Activated CD8-positive, alpha-beta memory T cell treated with anti-CD3 and anti-CD28 coated beads, Interleukin-2, amount 50 U/mL, for 1 hour (primary cell): ENCODE measurements at regions not wholly inside any gene's neighbourhood (a gene's known extent, or its start where the extent isn't known, plus 50 kb on each side); places are given as distances from the start of the nearest gene placed in this dataset.
"Not testable (repeated sequence)": the region's sequence is repeated elsewhere in the genome, so short reads cannot be mapped to it uniquely, and the experiment has no call there.

Experiments
- DNase-seq: peaks from one replicate; pipeline ENCODE4 v3.0.0-alpha.2; 2020; ENCODE audit errors: extremely low read depth

- no peak for DNase-seq
Measured at GRCh38 chr6:79810185-79810705, 137.1 kb downstream of the ELOVL4 start.

DNA sequence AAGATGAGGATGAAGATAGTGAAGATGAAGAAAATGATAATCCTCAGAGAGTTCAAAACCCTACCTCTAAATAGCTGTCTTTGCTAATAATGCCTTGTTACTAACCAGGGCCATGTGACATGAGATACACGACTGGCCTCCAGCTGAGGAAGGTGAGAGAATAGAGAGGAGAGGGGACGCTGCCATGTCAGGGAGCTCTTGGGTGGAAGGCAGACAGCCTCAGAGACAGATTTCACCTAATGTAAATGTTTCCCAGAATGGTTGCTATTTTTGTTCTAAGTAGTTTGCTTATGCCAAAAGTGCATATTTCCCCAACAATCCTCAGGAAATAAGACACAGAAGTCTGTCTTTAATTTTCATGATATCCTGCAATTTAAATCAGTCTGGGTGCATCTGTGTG, 138.4 kb downstream of the ELOVL4 start:
- DNase-seq = no peak

- DNase-seq = not testable (repeated sequence)
Measured at GRCh38 chr6:79806661-79807060, 140.7 kb downstream of the ELOVL4 start.

GRCh38 chr6:79804732-79805131, 142.6 kb downstream of the ELOVL4 start:
- DNase-seq = no peak

DNA sequence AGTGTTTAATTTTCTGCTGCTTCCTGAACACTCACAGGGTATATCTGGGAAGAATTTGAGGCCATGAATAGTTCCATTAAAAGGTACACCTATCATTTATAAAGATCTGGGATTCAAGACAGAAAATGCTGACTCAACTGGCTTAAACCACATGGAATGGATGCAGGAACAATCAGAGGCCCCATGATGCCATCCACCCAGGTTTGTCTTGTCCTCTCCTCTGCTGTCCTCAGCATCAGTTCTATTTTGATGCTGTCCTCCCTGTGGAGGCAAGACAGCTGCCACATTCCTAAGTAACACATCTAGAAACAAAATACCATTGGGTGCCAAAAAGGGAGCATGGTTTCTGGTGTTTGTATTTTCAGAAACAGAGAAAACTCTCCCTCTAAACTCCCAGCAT, 143.4 kb downstream of the ELOVL4 start:
- no peak for DNase-seq

- DNase-seq = no peak
Measured at GRCh38 chr6:79802657-79803300, 144.6 kb downstream of the ELOVL4 start.

DNA sequence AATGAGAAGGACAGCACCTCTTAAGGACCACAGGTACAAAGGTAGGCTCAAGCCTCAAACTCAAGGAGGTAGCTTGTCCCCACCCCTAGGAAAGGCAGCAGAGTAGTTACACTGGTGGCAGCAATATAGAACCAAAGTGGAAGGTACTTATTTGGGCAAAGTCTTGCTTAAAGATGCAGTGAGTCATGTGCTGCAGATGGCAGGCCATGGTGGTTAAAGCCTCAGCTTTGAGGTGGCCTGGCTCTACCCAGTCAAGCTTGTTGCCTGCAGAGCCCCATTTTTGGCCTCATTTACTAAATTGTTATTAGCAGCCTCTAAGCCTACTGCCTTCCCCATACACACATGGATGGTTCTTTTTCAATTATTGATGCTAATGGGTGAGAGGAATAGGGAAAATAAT, 146.0 kb downstream of the ELOVL4 start:
- DNase-seq = no peak

- DNase-seq = no peak
Measured at GRCh38 chr6:79798841-79799240, 148.5 kb downstream of the ELOVL4 start.

DNA sequence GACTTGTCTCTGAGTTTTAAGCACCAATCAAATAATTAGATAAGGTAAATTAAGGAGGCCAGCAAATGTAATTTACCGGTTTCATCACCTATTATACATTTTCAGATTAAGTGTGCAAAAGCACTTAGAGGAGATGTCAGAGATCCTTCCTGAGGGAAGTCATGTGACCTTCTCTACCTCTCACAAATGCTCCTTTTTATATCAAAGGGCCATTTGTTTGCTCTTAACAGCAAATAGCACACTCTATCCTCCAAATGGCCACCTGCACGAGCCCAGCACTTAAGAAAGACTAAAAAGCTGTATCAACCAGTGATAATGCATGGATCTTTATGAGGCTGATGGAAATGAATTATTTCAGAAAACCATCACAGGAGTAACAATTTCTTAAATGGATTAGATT, 149.4 kb downstream of the ELOVL4 start:
- no peak for DNase-seq

GRCh38 chr6:79797163-79797764, 150.1 kb downstream of the ELOVL4 start:
- DNase-seq = no peak

GRCh38 chr6:79796197-79796596, 151.2 kb downstream of the ELOVL4 start:
- DNase-seq = no peak

GRCh38 chr6:79789896-79790295, 157.5 kb downstream of the ELOVL4 start:
- no peak for DNase-seq

- no peak for DNase-seq
Measured at GRCh38 chr6:79788756-79789155, 157.6 kb downstream of the SH3BGRL2 start.

- DNase-seq = no peak
Measured at GRCh38 chr6:79787626-79788025, 156.5 kb downstream of the SH3BGRL2 start.

DNA sequence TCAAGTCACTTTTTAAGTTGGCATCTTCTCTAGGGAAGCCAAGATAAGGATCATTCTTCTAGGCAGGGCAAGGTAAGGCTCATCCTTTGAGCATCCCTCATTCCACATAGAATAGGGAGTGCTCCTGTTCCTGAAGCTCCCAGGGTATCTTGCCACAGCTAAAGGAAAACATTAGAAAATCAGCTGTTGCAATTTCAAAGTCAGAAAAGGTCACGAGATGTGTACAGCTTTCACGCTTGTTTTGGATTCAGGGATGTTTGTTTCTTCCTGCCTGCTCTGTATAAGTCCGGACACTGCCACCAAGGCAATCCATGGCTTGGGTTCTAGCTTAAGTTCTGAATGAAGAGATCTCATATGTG, 153.2 kb downstream of the SH3BGRL2 start:
- DNase-seq = no peak

- no peak for DNase-seq
Measured at GRCh38 chr6:79783670-79784394, 152.7 kb downstream of the SH3BGRL2 start.

DNA sequence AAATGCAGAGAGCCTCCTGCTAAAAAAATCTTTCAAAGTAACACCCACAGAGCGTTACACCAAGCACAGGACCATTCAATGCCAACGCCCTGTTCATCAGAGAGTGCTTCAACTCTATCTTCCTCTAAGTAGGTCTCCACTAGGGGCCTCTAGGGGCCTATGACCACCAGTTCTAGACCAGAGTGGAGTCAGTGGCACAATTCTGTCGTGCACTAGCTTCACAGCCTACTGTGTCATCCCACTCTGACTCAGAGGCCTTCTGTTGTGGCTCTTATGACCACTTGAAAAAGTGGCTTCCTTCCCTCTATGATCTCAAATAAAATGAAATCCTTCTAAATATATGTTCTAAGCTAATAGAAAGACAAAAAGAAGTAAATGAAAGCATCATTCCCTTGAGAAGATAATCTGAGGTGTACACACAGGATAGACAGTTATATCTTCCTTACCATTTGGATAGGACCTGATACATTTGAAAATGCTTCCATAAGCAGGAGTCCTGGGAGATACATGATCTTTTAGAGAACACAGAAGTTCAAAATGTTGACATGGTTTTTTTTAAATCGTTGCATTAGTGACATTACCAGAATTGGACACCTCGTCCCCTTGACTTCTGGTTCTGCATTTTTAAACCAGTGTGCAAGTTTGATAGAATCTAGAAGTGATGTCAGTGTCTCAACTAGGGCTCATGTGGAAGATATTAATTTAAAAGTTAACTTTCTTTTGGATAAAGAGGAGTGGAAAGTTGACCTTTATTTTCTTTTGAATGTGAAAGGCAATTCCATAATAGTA, 151.9 kb downstream of the SH3BGRL2 start:
- no peak for DNase-seq

- no peak for DNase-seq
Measured at GRCh38 chr6:79781916-79782315, 150.8 kb downstream of the SH3BGRL2 start.

GRCh38 chr6:79780881-79781280, 149.8 kb downstream of the SH3BGRL2 start:
- DNase-seq = no peak

DNA sequence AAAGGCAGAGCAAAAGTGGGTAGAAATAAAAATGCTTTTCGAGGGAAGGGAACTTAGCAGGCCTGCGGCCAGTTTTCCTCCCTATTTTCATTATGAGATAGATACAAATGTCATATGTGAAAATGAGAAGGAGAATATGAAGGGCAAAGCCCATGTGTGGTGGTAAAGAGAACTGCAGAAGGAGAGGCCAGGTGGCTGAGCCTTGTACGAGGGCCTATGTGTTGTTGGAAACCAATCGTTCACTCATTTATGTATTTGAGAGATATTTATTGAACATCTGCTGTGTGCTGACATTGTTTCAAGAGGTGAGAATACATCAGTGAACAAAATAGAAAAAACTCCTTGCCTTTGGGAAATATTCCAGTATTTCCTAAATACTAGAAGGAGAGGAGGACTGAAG, 147.7 kb downstream of the SH3BGRL2 start:
- no peak for DNase-seq

- peak; percentile 62 for DNase-seq
Measured at GRCh38 chr6:79777713-79778579, 146.8 kb downstream of the SH3BGRL2 start.
